Stimulated activated effector memory CD8-positive, alpha-beta T cell treated with anti-CD3 and anti-CD28 coated beads, Interleukin-12 subunit alpha, Interleukin-12 subunit beta, amount 100 ng/mL, for 72 hours (primary cell): ENCODE measurements at regions not wholly inside any gene's neighbourhood (a gene's known extent, or its start where the extent isn't known, plus 50 kb on each side); places are given as distances from the start of the nearest gene placed in this dataset.
A peak's percentile ranks its signal among the peaks of the same experiment; 100 is the strongest.
"Not testable (repeated sequence)": the region's sequence is repeated elsewhere in the genome, so short reads cannot be mapped to it uniquely, and the experiment has no call there.

Experiments used
- ATAC-seq: fragments of 150-1000 bp; cut with Tn5 transposase; 2 replicates; pipeline ENCODE4 v1.10.0; 2021
- DNase-seq, 2 donors: peaks; one replicate each; pipeline ENCODE4 v3.0.0; 2021 to 2022; ENCODE audit warnings: low spot score in 2 of 2
- H3K27ac Mint-ChIP-seq: one replicate; pipeline ENCODE4 v1.8.0; 2022; ENCODE audit warnings: mild to moderate bottlenecking, mixed read lengths
- H3K36me3 Mint-ChIP-seq: one replicate; pipeline ENCODE4 v1.8.0; 2022; ENCODE audit warnings: mild to moderate bottlenecking, mixed read lengths
- H3K4me1 Mint-ChIP-seq: one replicate; pipeline ENCODE4 v1.8.0; 2022; ENCODE audit warnings: mixed read lengths
- H3K4me3 Mint-ChIP-seq: one replicate; pipeline ENCODE4 v1.8.0; 2022; ENCODE audit warnings: mild to moderate bottlenecking, mixed read lengths
- H3K9me3 Mint-ChIP-seq: one replicate; pipeline ENCODE4 v1.8.0; 2022; ENCODE audit warnings: mixed read lengths

- no peaks in the 10 kb centered on the region for H3K36me3 Mint-ChIP-seq
- no peak for DNase-seq
These were observed 129.3 kb upstream of the ACBD5 start for GRCh38 chr10:27369880-27370279.

DNA sequence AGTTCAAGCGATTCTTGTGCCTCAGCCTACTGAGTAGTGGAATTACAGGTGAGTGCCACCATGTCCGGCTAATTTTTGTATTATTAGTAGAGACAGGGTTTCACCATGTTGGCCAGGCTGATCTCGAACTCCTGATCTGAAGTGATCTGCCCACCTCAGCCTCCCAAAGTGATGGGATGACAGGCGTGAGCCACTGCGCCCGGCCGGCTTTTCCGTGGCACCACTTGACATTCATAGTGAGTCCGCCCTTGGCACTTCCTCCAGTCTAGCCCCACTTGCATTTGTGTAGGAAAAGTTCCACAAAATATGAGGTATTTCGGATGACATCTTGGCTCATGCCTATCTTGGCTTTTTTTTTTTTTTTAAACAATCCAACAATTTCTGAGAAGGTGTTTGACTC, 128.1 kb upstream of the ACBD5 start:
- ATAC-seq (no peak), DNase-seq (no peak)
- Mint-ChIP-seq H3K4me3 (no peak overlapping the region), H3K27ac (no peak overlapping the region), H3K36me3 (no peaks in the 10 kb centered on the region), H3K4me1 (no peaks in the 10 kb centered on the region), H3K9me3 (no peaks in the 10 kb centered on the region)

More at GRCh38 chr10:27369880-27370279, 129.3 kb upstream of the ACBD5 start:
- Mint-ChIP-seq H3K4me1 (no peaks in the 10 kb centered on the region), H3K27ac (no peak overlapping the region), H3K4me3 (no peak overlapping the region), H3K9me3 (no peaks in the 10 kb centered on the region)
- no peak for ATAC-seq

DNA sequence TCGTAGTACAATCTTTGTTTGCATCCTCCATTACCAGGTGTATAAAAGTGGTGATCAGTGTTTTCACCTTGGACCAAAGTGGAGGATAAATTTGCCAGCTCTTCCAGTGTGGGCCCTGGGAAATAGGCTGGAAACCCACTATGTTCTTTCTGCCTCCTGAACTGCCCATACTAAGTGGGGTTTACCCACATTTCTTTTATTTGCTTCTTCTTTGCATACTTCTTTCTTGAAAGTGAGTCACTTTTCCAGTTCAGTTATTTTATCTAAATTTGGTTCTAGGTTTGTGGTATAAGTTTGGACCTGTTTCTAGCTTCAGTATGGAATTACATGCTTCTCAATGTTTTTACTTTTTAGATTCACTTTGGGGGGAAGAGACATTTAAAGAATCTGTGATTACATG, 126.2 kb upstream of the ACBD5 start:
- no peak for DNase-seq
- H3K4me3 Mint-ChIP-seq, result no peak overlapping the region
- ATAC-seq, result no peak
- no peaks in the 10 kb centered on the region for H3K36me3 Mint-ChIP-seq
- H3K27ac Mint-ChIP-seq, result no peak overlapping the region
- no peaks in the 10 kb centered on the region for H3K4me1 Mint-ChIP-seq
- no peaks in the 10 kb centered on the region for H3K9me3 Mint-ChIP-seq

GRCh38 chr10:27364028-27364427, 123.4 kb upstream of the ACBD5 start:
- no peak overlapping the region for H3K27ac Mint-ChIP-seq
- no peaks in the 10 kb centered on the region for H3K36me3 Mint-ChIP-seq
- H3K4me1 Mint-ChIP-seq, result no peaks in the 10 kb centered on the region
- DNase-seq (no peak), ATAC-seq (no peak)
- H3K9me3 Mint-ChIP-seq, result no peaks in the 10 kb centered on the region
- no peak overlapping the region for H3K4me3 Mint-ChIP-seq

DNA sequence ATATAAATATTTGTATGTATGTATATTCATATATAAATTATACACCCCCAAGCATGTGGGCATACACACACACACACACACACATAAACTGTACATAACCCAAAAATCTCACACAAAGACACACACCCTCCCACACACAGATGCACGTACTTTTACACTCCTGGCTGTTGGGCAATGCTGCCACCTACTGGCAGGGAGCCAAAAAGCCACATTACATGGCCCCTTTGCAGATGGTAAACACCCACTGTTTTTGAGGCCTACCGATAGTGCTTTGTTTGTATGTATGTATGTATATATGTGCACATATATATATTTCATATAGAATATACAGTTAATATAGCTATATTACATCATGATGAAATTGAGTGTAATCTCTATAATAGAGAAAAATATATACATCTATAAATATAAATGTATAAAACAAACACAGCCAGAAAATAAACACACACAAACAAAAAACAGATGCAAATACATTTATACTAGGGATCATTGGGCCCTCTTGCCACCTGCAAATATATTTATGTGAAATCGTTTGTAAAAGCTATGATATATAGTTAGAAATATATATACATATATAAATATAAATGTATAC, 120.1 kb upstream of the ACBD5 start:
- ATAC-seq (peak; percentile 88), DNase-seq (peak; percentile 77 to 89)
- Mint-ChIP-seq H3K27ac (no peak overlapping the region), H3K4me3 (no peak overlapping the region), H3K36me3 (no peaks in the 10 kb centered on the region), H3K4me1 (no peaks in the 10 kb centered on the region), H3K9me3 (no peaks in the 10 kb centered on the region)

DNA sequence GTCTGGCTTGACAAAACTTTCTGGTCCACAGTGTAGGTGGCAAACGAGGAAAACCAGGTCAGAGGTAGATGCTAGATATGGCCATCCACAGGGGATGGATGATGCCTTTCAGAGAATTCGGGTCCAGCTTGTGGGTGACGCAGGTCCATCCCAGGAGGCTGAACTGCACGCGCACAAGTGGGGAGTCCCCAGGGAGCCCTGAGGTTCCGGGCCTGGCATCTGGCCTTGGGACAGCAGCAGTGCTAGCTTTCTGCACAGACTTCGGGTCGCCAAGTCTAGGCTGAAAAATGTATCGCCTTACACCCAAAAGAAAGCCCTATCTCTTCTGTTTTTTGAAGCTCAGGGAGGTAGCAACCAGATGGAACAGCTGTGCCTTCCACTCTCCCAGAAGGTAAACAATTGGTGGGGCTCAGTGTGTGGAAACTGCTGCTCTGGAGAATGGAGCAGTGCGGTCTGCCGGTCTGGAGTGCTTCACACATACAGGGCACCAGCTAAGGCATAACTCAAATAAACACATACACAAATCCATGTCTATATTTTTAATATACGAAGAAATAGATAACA, 119.3 kb upstream of the ACBD5 start:
- Mint-ChIP-seq H3K4me3 (no peak overlapping the region), H3K27ac (no peak overlapping the region), H3K4me1 (no peaks in the 10 kb centered on the region), H3K9me3 (no peaks in the 10 kb centered on the region), H3K36me3 (no peaks in the 10 kb centered on the region)
- no peak for ATAC-seq
- DNase-seq, result no peak

GRCh38 chr10:27356738-27357137, 116.1 kb upstream of the ACBD5 start:
- Mint-ChIP-seq H3K27ac (no peak overlapping the region), H3K4me1 (no peaks in the 10 kb centered on the region)
- ATAC-seq, result no peak

GRCh38 chr10:27355918-27356573, 115.4 kb upstream of the ACBD5 start:
- no peaks in the 10 kb centered on the region for H3K9me3 Mint-ChIP-seq
- H3K4me3 Mint-ChIP-seq, result no peak overlapping the region
- H3K4me1 Mint-ChIP-seq, result no peaks in the 10 kb centered on the region
- no peak for ATAC-seq
- H3K36me3 Mint-ChIP-seq, result no peaks in the 10 kb centered on the region
- DNase-seq, result no peak
- no peak overlapping the region for H3K27ac Mint-ChIP-seq

More at GRCh38 chr10:27356738-27357137, 116.1 kb upstream of the ACBD5 start:
- no peak for DNase-seq
- Mint-ChIP-seq H3K4me3 (no peak overlapping the region), H3K36me3 (no peaks in the 10 kb centered on the region), H3K9me3 (no peaks in the 10 kb centered on the region)

- H3K27ac Mint-ChIP-seq, DNase-seq, H3K4me1 Mint-ChIP-seq, H3K4me3 Mint-ChIP-seq, ATAC-seq, H3K9me3 Mint-ChIP-seq, H3K36me3 Mint-ChIP-seq: not testable (repeated sequence)
These were observed 114.2 kb upstream of the ACBD5 start for GRCh38 chr10:27354643-27355270.

- ATAC-seq, H3K9me3 Mint-ChIP-seq, H3K4me3 Mint-ChIP-seq, H3K4me1 Mint-ChIP-seq, H3K36me3 Mint-ChIP-seq, H3K27ac Mint-ChIP-seq, DNase-seq: not testable (repeated sequence)
These were observed 113.5 kb upstream of the ACBD5 start for GRCh38 chr10:27354100-27354499.

GRCh38 chr10:27349987-27350386, 109.4 kb upstream of the ACBD5 start:
- no peak for DNase-seq
- Mint-ChIP-seq H3K27ac (no peak overlapping the region), H3K36me3 (peaks cover 6% of the 10 kb centered on the region), H3K9me3 (no peaks in the 10 kb centered on the region), H3K4me1 (peaks cover 23% of the 10 kb centered on the region), H3K4me3 (no peak overlapping the region)
- no peak for ATAC-seq

DNA sequence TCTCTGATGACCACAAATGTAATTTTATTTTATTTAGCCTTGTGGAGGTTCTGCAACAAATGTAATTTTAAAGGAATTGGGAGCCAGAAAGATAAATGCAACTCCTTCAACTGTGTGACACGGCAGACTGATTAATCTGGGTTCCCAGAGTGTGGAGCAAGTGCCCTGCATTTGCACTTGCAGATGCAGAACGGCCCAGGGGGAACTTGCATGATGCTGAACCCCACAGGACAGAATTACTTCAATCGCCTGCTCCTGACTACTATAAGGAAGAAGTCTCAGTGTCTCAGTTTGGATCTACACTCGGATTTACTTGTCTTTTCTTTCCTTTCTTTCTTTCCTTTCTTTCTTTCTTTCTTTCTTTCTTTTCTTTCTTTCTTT, 107.2 kb upstream of the ACBD5 start:
- peaks cover 35% of the 10 kb centered on the region for H3K4me1 Mint-ChIP-seq
- H3K27ac Mint-ChIP-seq, H3K4me3 Mint-ChIP-seq, H3K9me3 Mint-ChIP-seq, ATAC-seq, DNase-seq, H3K36me3 Mint-ChIP-seq: not testable (repeated sequence)

GRCh38 chr10:27345455-27345920, 104.9 kb upstream of the ACBD5 start:
- peaks cover 6% of the 10 kb centered on the region for H3K36me3 Mint-ChIP-seq
- DNase-seq (no peak), ATAC-seq (peak; percentile 60)
- H3K4me1 Mint-ChIP-seq, result peaks cover 35% of the 10 kb centered on the region
- H3K27ac Mint-ChIP-seq, result no peak overlapping the region
- peak overlapping the region; percentile 49 for H3K4me3 Mint-ChIP-seq
- H3K9me3 Mint-ChIP-seq, result no peaks in the 10 kb centered on the region

- peak; percentile 89 for ATAC-seq
- H3K36me3 Mint-ChIP-seq, result peaks cover 6% of the 10 kb centered on the region
- no peak for DNase-seq
- H3K4me1 Mint-ChIP-seq, result peaks cover 35% of the 10 kb centered on the region
- H3K4me3 Mint-ChIP-seq, result peak overlapping the region; percentile 49
- H3K27ac Mint-ChIP-seq, result no peak overlapping the region
- H3K9me3 Mint-ChIP-seq, result no peaks in the 10 kb centered on the region
These were observed 104.2 kb upstream of the ACBD5 start for GRCh38 chr10:27344568-27345454.

DNA sequence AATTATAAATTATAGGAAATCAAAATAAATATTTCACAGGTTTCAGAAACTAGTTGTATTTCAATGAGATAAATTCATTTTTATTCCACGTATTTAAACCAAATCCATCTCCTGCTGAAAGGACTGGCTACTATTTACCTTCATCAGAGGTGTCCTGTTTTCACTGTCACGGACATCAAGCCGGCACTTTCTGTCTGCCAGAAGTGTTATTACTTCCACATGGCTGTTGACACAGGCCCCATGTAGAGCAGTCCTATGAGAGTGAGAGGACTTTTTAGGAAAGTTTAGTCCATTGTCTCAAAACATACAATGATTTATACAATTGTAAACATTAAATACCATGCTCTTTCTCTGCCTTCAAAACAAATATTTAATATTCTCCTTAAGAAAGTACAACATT, 100.4 kb upstream of the ACBD5 start:
- no peaks in the 10 kb centered on the region for H3K36me3 Mint-ChIP-seq
- ATAC-seq, result no peak
- H3K9me3 Mint-ChIP-seq, result no peaks in the 10 kb centered on the region
- no peak overlapping the region for H3K4me3 Mint-ChIP-seq
- no peak for DNase-seq
- peaks cover 22% of the 10 kb centered on the region for H3K4me1 Mint-ChIP-seq
- no peak overlapping the region for H3K27ac Mint-ChIP-seq
